HG02970 (cell line): ENCODE measurements at regions not wholly inside any gene's neighbourhood (a gene's known extent, or its start where the extent isn't known, plus 50 kb on each side); places are given as distances from the start of the nearest gene placed in this dataset.
"Not testable (repeated sequence)": the region's sequence is repeated elsewhere in the genome, so short reads cannot be mapped to it uniquely, and the experiment has no call there.

Source experiments
- ATAC-seq: cut with Tn5 transposase; IDR thresholded peaks from one replicate; pipeline ENCODE4 v1.9.1; 2021; ENCODE audit warnings: mild to moderate bottlenecking, moderate library complexity, moderate number of reproducible peaks; ENCODE audit not compliant: unreplicated experiment, low FRiP score

DNA sequence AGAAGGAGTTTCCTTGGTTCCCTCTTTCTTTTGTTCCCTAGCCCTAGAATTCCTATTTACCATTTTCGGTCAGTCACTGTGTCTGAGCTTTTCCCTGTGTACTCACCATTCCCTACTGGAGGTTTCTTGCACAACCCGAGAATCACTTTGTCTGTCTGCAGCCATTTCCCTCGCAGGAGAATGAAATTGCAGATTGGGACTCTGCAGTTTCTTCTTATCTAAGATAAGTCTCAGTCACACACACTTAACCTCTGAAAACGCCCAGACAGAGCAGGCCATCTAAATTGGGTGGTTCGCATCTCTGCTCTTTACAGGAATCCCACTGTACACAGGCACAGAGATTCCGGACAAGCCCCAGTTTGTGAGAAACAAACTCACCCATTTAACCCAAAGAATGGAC is 58.6 kb upstream of the CNTNAP2 start:
- ATAC-seq, result no peak

DNA sequence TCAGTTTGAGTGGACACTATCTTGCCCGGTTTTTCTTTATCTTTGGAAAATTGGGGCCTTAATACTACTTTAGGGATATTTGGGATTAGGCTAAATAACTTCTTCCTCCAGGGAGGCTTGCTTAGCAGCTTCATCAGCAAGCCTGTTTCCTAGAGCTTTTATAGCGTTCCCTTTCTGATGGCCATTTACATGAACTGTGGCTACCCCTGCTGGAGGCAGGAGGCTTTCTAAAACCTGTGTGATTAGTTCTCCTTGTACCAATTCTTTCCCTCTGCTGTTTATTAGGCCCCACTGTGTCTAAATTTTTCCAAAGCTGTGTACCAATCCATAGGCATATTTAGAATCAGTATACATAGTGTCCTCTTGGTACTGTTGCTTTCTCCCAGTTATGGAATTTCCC is 61.7 kb upstream of the CNTNAP2 start:
- ATAC-seq, result no peak

GRCh38 chr7:146053492-146053891 is 63.1 kb upstream of the CNTNAP2 start:
- no peak for ATAC-seq

DNA sequence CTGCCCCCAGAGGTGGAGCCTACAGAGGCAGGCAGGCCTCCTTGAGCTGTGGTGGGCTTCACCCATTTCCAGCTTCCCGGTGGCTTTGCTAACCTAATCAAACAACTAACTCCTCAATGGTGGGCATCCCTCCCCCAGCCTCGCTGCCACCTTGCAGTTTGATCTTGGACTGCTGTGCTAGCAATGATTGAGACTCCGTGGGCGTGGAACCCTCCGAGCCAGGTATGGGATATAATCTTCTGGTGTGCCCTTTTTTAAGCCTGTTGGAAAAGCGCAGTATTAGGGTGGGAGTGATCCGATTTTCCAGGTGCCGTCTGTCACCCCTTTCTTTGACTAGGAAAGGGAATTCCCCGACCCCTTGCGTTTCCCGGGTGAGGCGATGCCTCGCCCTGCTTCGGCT is 73.3 kb upstream of the CNTNAP2 start:
- not testable (repeated sequence) for ATAC-seq

GRCh38 chr7:146028251-146028750 is 88.3 kb upstream of the CNTNAP2 start:
- no peak for ATAC-seq

DNA sequence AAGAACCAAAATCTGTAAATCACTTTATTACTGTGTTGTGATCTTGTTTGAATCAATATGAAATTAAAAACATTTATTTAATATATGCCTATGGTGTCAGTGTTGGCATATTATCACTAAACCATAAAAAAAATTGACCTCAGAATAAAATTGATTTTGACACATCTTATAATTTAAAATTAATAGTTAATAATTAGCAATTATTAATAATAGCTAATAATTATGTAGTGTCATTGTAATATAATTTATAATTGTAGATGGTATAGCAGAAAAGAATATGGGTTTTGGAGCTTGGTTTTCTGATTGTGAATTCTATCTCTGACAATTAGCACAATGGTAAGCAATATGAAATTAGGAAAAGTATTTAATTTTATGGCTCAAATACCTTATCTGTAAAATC is 89.4 kb upstream of the CNTNAP2 start:
- ATAC-seq, result no peak

DNA sequence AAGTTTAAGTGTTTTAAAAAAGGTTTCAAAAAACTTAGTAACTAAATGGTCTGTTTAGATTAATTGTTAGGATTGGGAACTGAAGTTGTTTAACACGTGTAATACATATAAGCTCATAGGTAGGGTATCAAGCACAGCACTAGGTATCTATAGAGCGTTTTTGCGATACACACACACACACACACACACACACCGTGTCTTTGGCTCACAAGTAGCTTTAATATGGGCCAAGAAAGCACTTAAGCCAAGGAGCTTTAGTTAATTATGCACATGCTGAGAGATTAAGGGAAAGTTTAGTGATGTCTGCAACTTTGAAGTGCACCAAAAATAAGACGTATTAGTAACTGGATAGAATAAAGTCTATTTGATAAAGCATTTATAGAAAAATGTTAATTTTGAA is 93.8 kb upstream of the CNTNAP2 start:
- ATAC-seq, result no peak

GRCh38 chr7:146019041-146020004 is 97.3 kb upstream of the CNTNAP2 start:
- not testable (repeated sequence) for ATAC-seq

DNA sequence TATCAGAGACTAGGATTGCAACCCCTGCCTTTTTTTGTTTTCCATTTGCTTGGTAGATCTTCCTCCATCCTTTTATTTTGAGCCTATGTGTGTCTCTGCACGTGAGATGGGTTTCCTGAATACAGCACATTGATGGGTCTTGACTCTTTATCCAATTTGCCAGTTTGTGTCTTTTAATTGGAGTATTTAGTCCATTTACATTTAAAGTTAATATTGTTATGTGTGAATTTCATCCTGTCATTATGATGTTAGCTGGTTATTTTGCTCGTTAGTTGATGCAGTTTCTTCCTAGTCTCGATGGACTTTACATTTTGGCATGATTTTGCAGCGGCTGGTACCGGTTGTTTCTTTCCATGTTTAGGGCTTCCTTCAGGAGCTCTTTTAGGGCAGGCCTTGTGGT is 99.2 kb upstream of the CNTNAP2 start:
- not testable (repeated sequence) for ATAC-seq

- not testable (repeated sequence) for ATAC-seq
Observed at GRCh38 chr7:146014154-146014553, 102.4 kb upstream of the CNTNAP2 start.

GRCh38 chr7:146008293-146008692 is 108.3 kb upstream of the CNTNAP2 start:
- no peak for ATAC-seq

DNA sequence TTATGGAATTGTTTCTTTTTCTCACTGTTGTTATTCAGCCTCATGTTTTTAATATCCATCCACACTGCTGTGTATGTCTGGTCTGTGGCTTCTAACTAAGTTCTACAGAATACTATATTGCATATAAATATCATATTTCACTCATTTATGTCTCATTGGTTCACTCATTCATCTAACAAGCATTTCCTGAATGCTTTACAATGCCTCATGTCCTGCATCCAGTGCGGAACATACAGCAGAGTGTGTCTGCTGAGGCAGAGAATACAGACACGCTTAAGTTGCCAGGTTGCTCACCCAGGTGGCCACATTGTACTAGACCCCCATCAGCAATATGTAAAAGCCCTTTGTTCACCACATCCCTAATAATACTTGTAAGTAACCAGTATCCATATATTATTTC is 111.8 kb upstream of the CNTNAP2 start:
- no peak for ATAC-seq

GRCh38 chr7:146002431-146003078 is 114.0 kb upstream of the CNTNAP2 start:
- no peak for ATAC-seq

- no peak for ATAC-seq
Observed at GRCh38 chr7:146002008-146002407, 114.6 kb upstream of the CNTNAP2 start.

DNA sequence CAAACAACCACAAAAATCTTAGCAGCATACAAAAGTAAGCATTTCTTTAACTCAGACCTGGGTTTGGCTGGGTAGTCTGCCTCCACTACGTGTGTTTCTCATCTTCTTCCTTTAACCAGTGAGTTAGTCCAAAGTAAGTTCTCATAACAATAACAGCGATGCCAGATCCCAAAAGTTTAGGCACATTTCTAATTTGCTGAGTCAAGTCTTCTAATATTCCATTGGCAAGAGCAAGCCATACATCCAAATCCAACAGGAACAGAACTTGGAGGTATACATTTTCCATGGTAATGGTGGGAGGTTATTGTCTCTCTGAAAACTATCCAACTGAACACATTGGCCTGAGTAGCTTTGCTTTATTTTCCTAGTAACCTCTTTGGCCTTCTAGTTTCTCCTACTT is 115.7 kb upstream of the CNTNAP2 start:
- no peak for ATAC-seq

GRCh38 chr7:145989469-145989868 is 127.1 kb upstream of the CNTNAP2 start:
- no peak for ATAC-seq

- no peak for ATAC-seq
Observed at GRCh38 chr7:145986248-145986874, 130.2 kb upstream of the CNTNAP2 start.

DNA sequence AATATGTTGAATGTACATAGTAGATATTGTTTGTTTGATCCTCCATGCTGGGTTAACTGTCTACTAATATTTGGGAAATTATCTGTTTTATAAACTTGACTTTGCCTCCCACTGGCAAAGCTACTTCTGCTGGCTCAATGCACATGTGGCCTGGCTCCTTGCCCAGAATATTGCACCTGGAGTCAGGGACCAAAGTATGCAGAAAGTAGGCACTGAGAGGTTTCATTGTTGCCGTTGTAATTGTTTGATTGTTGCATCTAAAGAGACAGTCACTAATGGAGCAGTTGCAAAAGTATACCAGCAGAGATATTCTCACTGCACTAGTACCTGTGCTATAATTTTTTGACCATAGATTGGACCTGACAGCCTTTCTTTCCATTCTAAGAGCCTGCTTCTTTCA is 137.8 kb upstream of the CNTNAP2 start:
- ATAC-seq, result no peak

GRCh38 chr7:145959981-145960380 is 156.6 kb upstream of the CNTNAP2 start:
- ATAC-seq, result no peak

- ATAC-seq, result no peak
Observed at GRCh38 chr7:145957160-145957890, 159.3 kb upstream of the CNTNAP2 start.
